ENCODE measurements at regions not wholly inside any gene's neighbourhood (a gene's known extent, or its start where the extent isn't known, plus 50 kb on each side); places are given as distances from the start of the nearest gene placed in this dataset.

GRCh38 chr11:112776834-112777233, 184.4 kb upstream of the NCAM1 start:
- Histone ChIP-seq H3K27ac (no peak overlapping the region), H3K27me3 (no peaks in the 10 kb centered on the region), H3K9me3 (no peaks in the 10 kb centered on the region), H3K4me3 (no peak overlapping the region), H3K36me3 (no peaks in the 10 kb centered on the region), H3K4me1 (no peaks in the 10 kb centered on the region)
- DNase-seq (ENCODE audit: low spot score in 2 of 2) = no peak
- no peak for TF ChIP-seq CTCF (IDR thresholded peaks at IDR 0.05)
- no peak for TF ChIP-seq POLR2AphosphoS5 (IDR thresholded peaks at IDR 0.05)
- TF ChIP-seq POLR2A (IDR thresholded peaks at IDR 0.05) = no peak
- intact Hi-C loops (cut with DNase I; ENCODE audit: low total_unique reads) = no loop called here

GRCh38 chr11:112777283-112777751, 183.9 kb upstream of the NCAM1 start:
- Histone ChIP-seq H3K27ac (no peak overlapping the region), H3K36me3 (no peaks in the 10 kb centered on the region), H3K4me3 (no peak overlapping the region), H3K4me1 (no peaks in the 10 kb centered on the region), H3K9me3 (no peaks in the 10 kb centered on the region), H3K27me3 (no peaks in the 10 kb centered on the region)
- intact Hi-C loops (cut with DNase I; ENCODE audit: low total_unique reads) = no loop called here
- DNase-seq (ENCODE audit: low spot score in 2 of 2) = no peak
- TF ChIP-seq POLR2AphosphoS5 (IDR thresholded peaks at IDR 0.05) (no peak), CTCF (IDR thresholded peaks at IDR 0.05) (no peak), POLR2A (IDR thresholded peaks at IDR 0.05) (no peak)

- no peaks in the 10 kb centered on the region for H3K36me3 ChIP-seq
- no peak overlapping the region for H3K4me3 ChIP-seq
- H3K27ac ChIP-seq = no peak overlapping the region
- no peak for DNase-seq (ENCODE audit: low spot score in 2 of 2)
- TF ChIP-seq POLR2AphosphoS5 (IDR thresholded peaks at IDR 0.05) = no peak
- no peak for TF ChIP-seq POLR2A (IDR thresholded peaks at IDR 0.05)
- TF ChIP-seq CTCF (IDR thresholded peaks at IDR 0.05) = no peak
- H3K27me3 ChIP-seq = no peaks in the 10 kb centered on the region
- H3K9me3 ChIP-seq = no peaks in the 10 kb centered on the region
- no peaks in the 10 kb centered on the region for H3K4me1 ChIP-seq
- intact Hi-C loops (cut with DNase I; ENCODE audit: low total_unique reads) = no loop called here
Observed at GRCh38 chr11:112778091-112778876, 182.9 kb upstream of the NCAM1 start.

- no peak for DNase-seq (ENCODE audit: low spot score in 2 of 2)
- no peak overlapping the region for H3K27ac ChIP-seq
- H3K4me1 ChIP-seq = no peaks in the 10 kb centered on the region
- H3K27me3 ChIP-seq = no peaks in the 10 kb centered on the region
- TF ChIP-seq POLR2A (IDR thresholded peaks at IDR 0.05) = no peak
- TF ChIP-seq POLR2AphosphoS5 (IDR thresholded peaks at IDR 0.05) = no peak
- TF ChIP-seq CTCF (IDR thresholded peaks at IDR 0.05) = no peak
- H3K36me3 ChIP-seq = no peaks in the 10 kb centered on the region
- intact Hi-C loops (cut with DNase I; ENCODE audit: low total_unique reads) = no loop called here
- no peak overlapping the region for H3K4me3 ChIP-seq
- H3K9me3 ChIP-seq = no peaks in the 10 kb centered on the region
Observed at GRCh38 chr11:112778877-112779266, 182.3 kb upstream of the NCAM1 start.

- DNase-seq (ENCODE audit: low spot score in 2 of 2) = no peak
Observed at GRCh38 chr11:112780351-112781087, 180.7 kb upstream of the NCAM1 start.

More at GRCh38 chr11:112780351-112781087, 180.7 kb upstream of the NCAM1 start:
- TF ChIP-seq POLR2AphosphoS5 (IDR thresholded peaks at IDR 0.05) = no peak
- peaks cover 0 to 8% of the 10 kb centered on the region in 2 donors for H3K4me1 ChIP-seq
- no peaks in the 10 kb centered on the region for H3K36me3 ChIP-seq
- no peaks in the 10 kb centered on the region for H3K27me3 ChIP-seq
- H3K9me3 ChIP-seq = no peaks in the 10 kb centered on the region
- peak overlapping the region in 1 of 2 donors; percentile 8 for H3K27ac ChIP-seq
- no peak overlapping the region for H3K4me3 ChIP-seq
- intact Hi-C loops (cut with DNase I; ENCODE audit: low total_unique reads) = no loop called here

Measured in breast epithelium (tissue), 4 donors.